Stimulated activated naive CD8-positive, alpha-beta T cell treated with anti-CD3 and anti-CD28 coated beads, Interleukin-15, Interleukin-2, amounts not matched to agents 100 U/mL and 50 U/mL, for 24 hours (primary cell): ENCODE measurements at regions not wholly inside any gene's neighbourhood (a gene's known extent, or its start where the extent isn't known, plus 50 kb on each side); places are given as distances from the start of the nearest gene placed in this dataset.

Source experiments
- ATAC-seq: fragments of 150-1000 bp; cut with Tn5 transposase; one replicate; pipeline ENCODE4 v1.10.0; 2021
- DNase-seq: peaks from one replicate; pipeline ENCODE4 v3.0.0; 2021

- ATAC-seq (no peak), DNase-seq (no peak)
Measured at GRCh38 chr6:18963439-18963838, 576.3 kb downstream of the RNF144B start.

GRCh38 chr6:18973251-18973650 lies 586.1 kb downstream of the RNF144B start:
- no peak for ATAC-seq

DNA sequence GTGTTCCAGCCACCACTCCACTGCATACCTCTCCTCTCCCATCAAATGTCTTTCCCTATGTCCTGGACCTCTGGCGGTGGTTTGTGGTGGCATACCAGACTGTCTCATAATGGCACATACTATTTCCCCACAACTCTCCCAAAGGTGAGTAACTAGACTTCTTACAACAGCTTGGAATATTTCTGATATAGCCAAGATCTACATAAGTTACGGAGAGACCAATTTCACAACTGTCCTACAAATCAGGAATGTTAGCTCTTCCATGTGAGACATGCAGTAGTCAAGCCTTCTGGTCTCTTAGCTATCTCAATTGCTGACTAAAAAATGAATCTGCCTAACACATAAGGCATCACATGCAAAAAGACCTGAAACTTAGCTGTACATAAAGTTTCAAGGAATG lies 588.9 kb downstream of the RNF144B start:
- ATAC-seq, result no peak

More at GRCh38 chr6:18973251-18973650, 586.1 kb downstream of the RNF144B start:
- DNase-seq, result no peak

DNA sequence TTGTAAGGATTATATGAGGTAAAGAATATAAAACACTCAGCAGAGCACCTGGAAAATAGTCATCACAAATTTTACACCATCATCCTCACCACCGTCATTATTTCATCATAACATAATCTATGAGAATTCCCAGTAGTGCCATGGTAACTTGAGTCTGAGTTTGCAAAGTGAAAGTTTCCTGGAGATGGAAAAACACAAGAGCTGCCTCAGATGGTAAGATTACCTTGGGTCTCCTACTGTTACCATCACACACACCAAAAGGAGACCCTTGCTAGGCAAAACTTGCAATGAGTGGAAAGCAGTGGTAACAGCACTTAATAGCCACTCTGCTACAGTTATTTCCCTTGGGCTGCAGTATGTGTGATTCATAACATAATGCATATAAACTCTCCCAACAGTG lies 589.8 kb downstream of the RNF144B start:
- ATAC-seq, result no peak
- no peak for DNase-seq

More for the DNA sequence above, 588.9 kb downstream of the RNF144B start:
- no peak for DNase-seq

DNA sequence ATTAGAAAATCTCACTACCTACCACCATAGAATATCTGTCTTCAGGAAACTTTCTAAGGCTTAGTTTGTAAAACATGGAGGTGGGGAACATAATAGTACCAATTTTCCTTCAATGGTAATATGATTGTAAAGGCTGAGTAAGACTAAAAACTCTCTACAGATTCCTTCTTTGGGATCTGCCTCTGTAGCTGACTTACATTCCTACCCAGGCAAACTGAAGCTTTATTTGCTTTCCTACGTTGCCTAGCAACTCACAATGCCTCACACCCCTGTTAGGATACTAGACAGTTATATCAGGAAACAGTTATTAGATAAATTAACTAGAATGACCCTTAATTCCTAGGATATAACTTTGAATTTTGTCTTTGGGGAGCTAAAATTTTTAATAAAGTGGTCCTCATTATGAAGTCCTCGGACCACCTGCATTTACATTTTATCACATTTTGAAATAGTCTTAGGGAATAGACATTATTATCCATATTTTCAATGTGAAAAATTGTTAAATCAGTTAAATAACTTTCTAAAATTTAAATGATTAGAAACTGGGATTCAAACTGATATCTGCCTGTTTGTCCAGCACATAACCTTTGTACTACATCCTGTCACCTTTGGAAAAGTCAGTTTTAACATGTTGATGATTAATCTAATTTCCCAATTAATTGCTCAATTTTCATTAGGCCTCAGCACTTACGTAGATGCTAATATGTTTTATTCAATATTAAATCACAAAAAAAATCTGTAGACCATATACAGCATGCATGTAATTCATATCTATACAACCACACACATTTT lies 591.4 kb downstream of the RNF144B start:
- ATAC-seq (no peak), DNase-seq (no peak)

DNA sequence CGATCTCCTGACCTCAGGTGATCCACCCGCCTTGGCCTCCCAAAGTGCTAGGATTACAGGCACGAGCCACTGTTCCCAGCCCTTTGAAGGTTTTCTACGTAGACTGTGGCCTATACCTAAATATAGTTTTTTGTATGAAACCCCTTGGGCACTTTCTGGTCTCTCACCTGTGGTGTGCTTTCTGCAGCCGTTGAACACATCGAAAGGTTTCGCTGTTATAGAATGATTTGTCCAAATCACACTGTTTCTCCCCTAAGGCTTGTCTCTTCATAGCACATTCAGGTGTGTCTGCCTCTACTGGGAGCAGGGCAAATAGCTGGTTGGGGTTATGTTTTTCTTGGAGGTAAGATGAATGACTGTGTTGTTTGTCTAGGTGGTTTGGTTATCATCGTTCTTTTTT lies 597.9 kb downstream of the RNF144B start:
- no peak for DNase-seq
- no peak for ATAC-seq

- no peak for ATAC-seq
Measured at GRCh38 chr6:18985996-18986395, 598.8 kb downstream of the RNF144B start.

DNA sequence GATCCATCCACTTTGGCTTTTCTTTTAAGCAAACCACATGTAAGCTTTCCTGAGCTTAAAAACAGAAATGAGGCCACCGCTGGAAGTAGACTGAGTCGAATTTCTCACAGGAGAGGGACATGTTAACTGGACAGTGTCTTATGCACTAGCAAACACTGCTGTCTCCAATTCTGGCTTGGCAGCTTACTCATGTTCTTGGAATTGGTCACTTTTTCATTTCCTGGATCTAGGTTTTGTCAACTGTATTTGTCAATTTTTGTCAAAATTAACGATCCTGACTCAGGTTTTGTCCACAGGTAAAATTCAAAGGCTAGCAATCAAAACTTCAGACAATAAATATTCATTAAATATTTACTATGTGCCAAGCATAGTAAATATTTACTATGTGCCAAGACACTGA lies 601.5 kb downstream of the RNF144B start:
- no peak for DNase-seq
- no peak for ATAC-seq

More at GRCh38 chr6:18985996-18986395, 598.8 kb downstream of the RNF144B start:
- no peak for DNase-seq

GRCh38 chr6:18990059-18990978 lies 603.2 kb downstream of the RNF144B start:
- peak; percentile 50 for DNase-seq
- no peak for ATAC-seq

DNA sequence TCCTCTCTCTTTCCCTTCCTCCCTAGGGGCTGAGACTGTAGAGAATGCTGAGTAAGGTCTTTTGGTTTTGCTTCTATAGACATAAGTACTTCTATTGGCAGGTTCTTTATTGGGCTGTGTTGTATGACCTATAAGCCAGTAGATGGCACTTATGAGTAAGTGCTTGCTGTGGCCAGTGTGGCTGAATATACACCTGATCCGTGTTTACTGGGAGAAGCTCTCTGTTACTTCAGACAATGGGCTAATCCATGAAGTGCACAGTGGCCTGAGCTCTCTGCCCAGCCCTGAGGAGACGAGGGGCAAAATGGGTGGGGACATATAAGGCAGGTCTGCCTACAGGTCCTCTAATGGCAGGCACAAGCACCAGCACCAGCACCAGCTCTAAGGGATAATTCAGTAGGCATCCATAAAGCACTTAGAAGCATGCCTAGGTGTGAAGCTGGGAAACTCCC lies 610.3 kb downstream of the RNF144B start:
- no peak for DNase-seq
- ATAC-seq, result no peak

DNA sequence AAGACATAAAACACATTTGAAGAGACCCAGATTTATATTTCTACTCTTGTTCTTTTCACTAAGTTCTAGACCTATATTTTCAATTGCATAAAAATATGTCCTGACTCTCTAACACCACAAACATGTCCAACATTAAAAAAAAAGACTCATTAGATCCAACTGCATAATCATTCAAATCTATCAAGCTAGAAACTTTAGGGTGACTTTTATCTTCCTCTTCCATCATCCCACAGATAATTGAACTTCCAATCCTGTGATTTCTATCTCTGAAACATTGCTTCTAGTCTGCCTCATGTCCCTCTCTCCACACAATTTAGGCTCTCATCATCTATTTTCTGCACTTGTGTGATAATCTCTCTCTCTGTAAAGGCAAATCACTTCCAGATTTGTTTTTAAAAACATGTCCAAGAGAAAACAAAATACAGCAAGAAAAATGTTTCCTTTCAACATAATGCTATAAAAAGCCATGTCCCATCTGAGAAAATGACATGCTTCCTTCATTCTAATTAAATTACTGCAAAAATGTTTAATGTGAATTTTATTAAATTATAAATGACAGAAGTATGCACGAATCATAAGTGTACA lies 615.9 kb downstream of the RNF144B start:
- no peak for DNase-seq
- no peak for ATAC-seq

- no peak for ATAC-seq
Measured at GRCh38 chr6:19004176-19004575, 617.0 kb downstream of the RNF144B start.

GRCh38 chr6:19009769-19010168 lies 622.6 kb downstream of the RNF144B start:
- DNase-seq (no peak), ATAC-seq (no peak)

More at GRCh38 chr6:19004176-19004575, 617.0 kb downstream of the RNF144B start:
- DNase-seq, result no peak

- ATAC-seq (no peak), DNase-seq (no peak)
Measured at GRCh38 chr6:19013026-19013705, 626.0 kb downstream of the RNF144B start.

DNA sequence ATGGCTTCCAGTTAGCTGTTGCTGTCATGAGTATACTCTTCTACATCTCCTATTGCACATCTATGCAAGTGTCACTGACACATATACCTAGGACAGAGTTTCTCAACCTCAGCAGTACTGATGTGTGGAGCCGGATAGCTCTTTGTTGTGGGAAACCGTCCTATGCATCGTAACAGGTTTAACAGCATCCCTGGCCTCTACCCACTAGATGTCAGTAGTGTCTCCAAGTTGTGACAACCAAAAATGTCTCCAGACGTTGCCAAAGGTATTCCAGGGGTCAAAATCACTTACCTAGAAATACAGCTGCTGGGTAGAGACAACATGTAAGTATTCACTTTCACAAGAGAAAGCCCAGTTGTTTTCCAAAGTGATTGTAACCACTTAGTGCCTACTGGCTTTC lies 637.6 kb downstream of the RNF144B start:
- ATAC-seq (no peak), DNase-seq (no peak)

DNA sequence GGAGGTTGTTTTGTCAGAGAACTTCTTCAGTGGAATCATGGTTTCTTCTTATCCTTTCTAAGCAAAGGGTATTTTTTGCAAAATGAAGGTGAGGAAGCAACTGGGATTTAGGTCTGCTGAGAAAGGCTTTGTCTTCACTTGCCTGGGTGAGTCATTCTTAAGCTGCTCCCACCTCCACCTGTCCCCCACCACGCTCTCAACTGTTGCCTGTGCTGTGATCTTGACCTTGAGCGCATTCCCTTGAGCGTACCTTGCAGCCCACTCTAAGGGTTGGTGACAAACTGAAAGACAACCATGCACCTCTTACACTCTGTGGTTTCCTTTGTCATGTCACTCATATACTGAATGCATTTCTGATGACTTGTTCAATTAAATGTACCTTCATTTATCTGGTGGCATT lies 641.1 kb downstream of the RNF144B start:
- ATAC-seq, result no peak
- DNase-seq, result no peak

- ATAC-seq (no peak), DNase-seq (no peak)
Measured at GRCh38 chr6:19032591-19033295, 645.6 kb downstream of the RNF144B start.

GRCh38 chr6:19033683-19034082 lies 646.5 kb downstream of the RNF144B start:
- ATAC-seq (no peak), DNase-seq (no peak)

GRCh38 chr6:19034986-19035385 lies 647.8 kb downstream of the RNF144B start:
- ATAC-seq, result no peak
- DNase-seq, result no peak

DNA sequence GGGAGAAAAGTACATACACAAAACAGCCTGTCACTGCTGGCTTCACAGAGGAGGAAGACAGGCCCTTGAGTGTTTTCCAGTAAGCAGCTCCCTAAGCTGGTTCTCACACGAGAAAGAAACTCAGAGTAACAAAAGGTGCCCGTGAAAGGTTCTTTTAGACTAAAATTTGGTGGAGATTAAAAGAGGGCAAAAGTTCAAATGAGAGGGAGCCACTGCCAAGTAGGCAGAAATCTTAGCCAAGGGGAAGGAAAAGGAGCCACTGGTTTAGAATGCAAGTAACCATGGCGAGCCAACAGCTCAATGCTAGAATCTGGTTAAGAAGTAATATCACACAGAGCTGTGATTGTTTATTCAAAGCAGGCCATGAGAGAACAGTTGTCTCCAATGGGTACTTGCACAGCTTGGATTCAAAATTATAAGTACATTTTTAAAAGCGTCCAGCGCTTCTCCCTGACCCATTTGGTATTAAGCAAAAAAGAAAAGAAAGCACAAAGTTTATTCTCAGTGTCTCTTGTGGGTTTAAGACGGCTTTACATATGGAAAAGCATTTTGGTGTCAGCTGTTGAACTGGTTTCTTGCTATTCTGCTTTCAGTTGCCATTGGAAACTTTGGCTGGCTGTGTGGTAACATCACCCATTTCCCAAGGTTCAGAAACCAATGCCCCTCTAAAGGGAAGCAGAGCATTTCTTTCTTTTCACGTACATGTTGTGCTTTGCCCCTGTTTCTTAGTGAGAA lies 648.5 kb downstream of the RNF144B start:
- no peak for DNase-seq
- no peak for ATAC-seq

- ATAC-seq (no peak), DNase-seq (no peak)
Measured at GRCh38 chr6:19036196-19036555, 649.0 kb downstream of the RNF144B start.
